Ramos (cell line): ENCODE measurements at regions not wholly inside any gene's neighbourhood (a gene's known extent, or its start where the extent isn't known, plus 50 kb on each side); places are given as distances from the start of the nearest gene placed in this dataset.

Experiments used
- in situ Hi-C: fragments of 300-500 bp; cut with MboI; formaldehyde crosslinking; loops from one replicate; pipeline ENCODE4 v1.14.3; 2022; ENCODE audit warnings: low sequenced_read_pairs; ENCODE audit not compliant: unreplicated experiment

GRCh38 chr11:32003335-32003734, 87.5 kb upstream of the RCN1 start:
- in situ Hi-C loops, result no loop called here

DNA sequence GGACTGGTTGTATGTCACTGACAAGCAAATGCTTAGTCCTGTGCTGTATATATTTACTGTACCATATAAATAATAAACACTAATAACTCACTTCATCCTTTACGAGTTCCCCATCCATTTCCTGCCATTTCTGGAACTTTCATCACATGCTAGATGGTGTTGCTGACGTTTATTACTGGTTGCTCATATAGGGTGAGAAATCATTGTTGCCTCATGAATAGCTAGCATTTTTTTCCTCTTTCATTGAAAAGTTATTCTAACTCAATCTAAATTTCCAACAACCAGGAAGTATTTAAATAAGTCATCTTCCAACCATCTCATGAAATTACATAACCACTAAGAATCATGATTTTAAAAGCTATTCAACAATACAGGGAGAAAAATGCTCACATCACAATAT, 88.6 kb upstream of the RCN1 start:
- in situ Hi-C loops, result no loop called here

- in situ Hi-C loops, result no loop called here
Observed at GRCh38 chr11:31997955-31998354, 92.9 kb upstream of the RCN1 start.

GRCh38 chr11:31996159-31996881, 94.6 kb upstream of the RCN1 start:
- in situ Hi-C loops, result no loop called here

DNA sequence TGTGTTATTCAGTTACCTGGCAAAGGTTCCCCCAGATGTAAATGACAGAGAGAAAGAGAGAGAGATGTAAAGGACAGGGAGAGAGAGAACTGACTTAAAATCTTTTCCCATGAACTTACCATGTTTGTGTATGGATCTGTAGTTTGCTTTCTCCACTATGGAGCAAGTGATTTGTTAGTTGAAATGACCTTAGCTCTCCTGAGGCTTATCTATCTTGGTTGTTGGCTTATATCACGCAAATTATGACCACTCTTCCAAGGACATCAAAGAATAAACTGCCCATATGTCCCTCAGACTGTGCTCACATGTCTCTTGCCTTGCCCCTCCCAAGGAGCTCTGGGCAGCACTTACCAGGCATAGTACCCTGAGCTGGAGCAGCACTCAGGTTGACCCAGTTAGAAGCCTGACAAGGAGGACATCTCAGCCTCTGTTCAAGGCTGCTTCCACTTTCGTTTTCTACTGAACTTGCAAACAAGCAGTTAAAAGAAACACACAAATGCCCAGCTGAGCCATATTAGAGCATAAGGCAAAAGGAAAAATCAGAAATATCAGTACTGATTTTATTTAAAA, 95.3 kb upstream of the RCN1 start:
- in situ Hi-C loops, result no loop called here

DNA sequence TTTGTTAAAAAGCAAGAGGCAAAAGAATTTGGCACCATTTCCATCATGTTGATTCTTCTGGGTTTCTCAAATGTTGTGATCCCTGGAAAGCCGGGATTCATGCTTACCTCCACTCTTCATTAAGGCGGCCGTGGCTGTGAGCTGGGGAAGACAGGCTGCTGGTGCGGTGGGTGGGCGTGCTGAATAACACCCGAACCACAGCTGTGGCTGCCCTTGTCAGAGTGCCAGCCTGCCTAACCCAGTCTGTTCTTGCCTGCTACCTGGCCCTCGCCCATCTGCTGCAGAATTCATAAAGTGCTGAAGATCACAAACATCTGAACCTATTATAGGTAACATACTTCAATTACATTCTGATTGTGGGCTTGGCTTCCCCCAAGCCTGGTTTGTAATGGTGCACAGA, 95.8 kb upstream of the RCN1 start:
- in situ Hi-C loops, result no loop called here

DNA sequence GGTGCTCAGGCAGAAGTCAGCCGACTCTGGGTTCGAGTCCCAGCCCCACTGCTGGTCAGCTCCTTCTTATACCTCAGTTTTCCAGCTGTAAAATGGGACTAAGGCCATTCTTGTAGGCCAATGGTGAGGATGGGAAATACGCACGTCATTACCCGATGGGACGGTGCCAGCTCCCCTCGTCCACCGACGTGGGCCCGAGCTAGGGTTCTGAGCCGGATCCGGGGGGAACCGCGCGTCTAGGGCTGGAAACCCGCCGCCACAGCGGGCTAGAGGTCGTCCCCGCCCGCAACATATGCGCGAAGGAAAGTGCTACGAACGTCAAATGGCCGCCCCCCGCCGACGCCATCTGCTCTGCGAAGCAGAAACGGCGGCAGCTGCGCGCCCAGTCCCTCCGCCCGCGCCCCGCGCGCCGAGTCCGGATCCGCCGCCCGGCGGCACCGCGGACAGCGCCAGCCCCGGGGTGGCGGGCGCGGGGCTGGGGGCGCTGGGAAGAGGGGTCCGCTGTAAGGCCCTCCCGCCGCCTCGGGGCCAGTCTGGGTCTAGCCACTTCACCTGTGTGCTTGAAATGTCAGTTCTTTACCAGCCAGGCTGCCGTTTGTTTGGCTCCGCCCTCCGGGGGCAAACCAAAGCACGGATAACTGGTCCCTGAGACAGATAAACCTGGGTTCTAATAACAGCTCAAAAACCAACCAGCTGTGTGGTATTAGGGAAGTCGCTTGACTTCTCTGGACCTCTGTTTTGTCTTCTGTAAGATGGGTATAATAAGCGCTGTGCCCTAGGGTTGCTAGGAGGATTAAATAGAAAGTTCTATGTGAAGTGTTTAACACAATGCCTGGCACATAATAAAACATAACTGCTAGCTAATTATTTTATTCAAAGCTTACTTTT, 103.5 kb upstream of the RCN1 start:
- in situ Hi-C loops, result no loop called here

DNA sequence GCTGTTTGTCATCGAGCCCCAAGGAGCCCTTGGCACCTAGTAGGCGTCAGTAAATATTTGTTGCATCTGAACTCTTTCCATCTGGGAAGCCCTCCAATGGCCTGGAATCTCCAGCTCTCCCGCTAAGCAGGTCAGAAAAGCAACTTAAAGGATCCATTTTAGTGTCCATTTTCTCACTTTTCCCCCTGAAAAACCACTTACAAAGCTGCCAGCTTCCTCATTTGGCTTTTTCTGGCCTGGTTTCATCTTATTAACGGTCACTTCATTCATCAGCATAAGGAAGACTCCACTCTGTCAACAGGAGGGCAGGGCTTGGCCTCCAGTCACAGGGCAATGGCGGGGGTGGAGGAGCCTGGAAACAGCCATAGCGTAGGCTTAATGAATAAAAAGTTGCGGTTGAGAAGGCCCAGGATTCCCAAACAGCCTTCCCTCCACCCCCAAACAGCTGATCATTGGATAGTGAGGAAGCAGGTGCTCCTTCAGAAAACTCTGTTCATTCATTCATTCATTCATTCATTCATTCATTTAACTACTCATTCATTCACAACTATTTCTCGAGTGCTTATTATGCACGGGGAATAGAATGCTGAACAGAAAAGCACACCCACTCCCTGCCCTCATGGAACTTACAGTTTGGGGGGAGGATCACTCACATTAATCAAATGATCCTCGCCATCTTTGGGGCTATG, 104.5 kb upstream of the RCN1 start:
- in situ Hi-C loops, result no loop called here

GRCh38 chr11:31981457-31981856, 109.4 kb upstream of the RCN1 start:
- in situ Hi-C loops, result no loop called here

- in situ Hi-C loops, result no loop called here
Observed at GRCh38 chr11:31977343-31977742, 113.5 kb upstream of the RCN1 start.

DNA sequence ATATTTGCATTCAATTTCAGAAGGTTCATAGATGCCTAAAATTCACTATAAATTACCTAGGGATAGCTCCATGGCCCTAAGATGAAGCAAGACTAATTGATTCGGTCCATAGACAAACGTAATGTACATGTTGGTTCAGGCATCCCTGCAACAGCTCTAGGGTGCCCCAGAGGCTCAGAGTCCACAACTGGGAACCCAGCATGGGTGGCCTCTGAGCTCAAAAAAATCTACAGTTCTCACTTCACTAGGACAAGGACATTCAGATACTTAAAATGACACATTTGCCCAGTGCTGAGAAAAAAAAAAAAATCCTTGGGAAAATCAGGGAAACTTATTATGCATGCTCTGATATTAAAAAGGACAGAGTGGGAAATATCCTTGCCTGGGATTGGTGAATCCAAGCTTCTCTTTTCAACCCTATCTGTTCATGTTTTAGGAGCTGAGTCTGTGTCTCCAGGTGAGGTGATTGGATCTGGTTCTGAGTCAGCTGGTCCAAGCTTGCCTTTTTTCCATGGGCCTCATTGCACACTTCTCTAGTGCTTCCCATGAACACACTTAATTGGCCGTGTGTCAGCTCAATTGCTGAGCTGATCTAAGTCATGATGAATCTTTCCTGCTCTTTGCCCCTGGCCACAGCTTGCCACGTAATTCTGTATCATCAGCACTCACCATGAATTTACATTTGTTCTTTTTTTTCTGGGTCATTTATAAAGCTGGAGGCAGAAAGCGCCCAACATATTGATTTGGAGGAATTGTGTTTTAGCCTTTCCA, 116.3 kb upstream of the RCN1 start:
- in situ Hi-C loops, result no loop called here

- in situ Hi-C loops, result no loop called here
Observed at GRCh38 chr11:31973172-31973571, 117.7 kb upstream of the RCN1 start.

DNA sequence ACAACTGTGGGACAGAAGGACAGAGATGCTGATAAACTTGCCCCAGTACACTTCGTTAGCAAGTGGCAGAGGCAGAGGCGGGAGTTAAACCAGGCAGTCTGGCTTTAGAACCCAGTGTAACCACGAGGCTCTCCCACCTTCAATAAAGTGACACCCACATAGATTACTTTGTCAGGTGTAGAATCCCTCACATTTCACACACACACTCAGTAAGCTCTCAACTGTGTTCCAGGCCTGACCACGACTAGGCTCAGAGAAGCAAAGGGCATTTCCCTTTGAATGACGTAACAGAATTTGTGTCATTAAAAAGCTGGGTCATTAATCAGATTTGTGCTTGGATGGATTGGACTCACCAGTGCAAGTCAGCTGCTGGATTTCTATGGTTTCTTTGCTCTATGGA, 118.3 kb upstream of the RCN1 start:
- in situ Hi-C loops, result no loop called here

GRCh38 chr11:31969359-31969702, 121.5 kb upstream of the RCN1 start:
- in situ Hi-C loops, result no loop called here

GRCh38 chr11:31968461-31969358, 122.2 kb upstream of the RCN1 start:
- in situ Hi-C loops, result no loop called here

- in situ Hi-C loops, result no loop called here
Observed at GRCh38 chr11:31967404-31968130, 123.3 kb upstream of the RCN1 start.

DNA sequence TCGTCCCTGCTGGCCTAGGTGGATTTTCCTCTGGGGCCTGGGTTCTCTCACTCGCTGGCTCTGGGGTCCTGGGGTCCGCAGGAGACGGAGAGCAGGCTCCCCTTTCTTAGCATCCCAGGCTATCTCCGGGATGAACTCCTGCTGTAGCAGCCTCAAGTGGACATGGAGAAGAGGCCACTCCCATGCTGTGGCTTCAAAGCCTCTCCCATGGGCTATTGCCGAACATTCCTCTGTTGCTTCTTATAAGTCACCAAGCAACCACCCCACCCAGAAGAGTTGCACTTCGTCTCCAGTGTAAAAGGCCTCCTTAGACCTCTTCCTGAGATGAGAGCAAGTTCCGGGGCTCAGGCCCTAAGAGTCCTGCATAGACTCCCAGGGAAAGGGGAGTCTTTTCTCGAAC, 124.0 kb upstream of the RCN1 start:
- in situ Hi-C loops, result no loop called here

DNA sequence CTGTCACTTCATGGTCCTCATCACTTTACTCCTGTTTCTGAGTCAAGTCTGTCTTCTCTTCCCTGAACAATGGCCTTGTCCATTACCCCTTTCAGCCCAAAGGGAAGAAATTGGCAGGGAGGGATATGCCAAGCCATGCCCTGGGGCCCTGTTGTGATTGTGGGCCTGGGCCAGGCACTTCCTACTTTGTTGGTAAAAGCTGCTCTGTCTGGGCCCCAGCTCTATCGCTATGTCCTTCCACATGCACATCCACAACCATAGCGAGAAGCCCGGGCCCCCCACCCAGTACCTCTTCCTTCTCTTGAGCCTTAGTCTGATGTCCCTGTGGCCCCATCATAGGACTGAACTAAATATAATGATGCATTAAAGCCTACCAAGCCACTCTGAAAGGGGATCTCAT, 126.7 kb upstream of the RCN1 start:
- in situ Hi-C loops, result no loop called here

DNA sequence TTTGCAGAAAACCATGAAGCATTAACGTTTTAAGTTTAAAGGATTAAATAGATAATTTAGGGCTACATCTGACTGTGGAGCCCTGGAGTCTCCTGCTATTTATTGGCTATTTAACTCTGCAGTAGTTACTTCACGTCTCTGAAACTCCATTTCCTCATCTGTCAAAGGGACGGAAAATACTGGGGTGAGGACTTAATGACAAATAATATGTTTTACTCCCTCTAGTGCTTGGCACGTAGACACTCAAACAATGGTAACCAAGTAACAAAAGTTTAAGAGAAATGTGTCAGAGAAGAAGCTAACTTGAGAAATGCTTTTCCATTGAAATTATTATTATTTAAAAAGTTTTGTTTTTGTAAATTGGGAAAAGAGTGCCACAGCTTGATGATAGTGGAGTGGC, 130.7 kb upstream of the RCN1 start:
- in situ Hi-C loops, result no loop called here
